IMR-90 (cell line): ENCODE measurements at regions not wholly inside any gene's neighbourhood (a gene's known extent, or its start where the extent isn't known, plus 50 kb on each side); places are given as distances from the start of the nearest gene placed in this dataset.

ENCODE experiments used
- ATAC-seq: fragments of 200-7000 bp; cut with Tn5 transposase; 2 replicates; pipeline ENCODE4 v1.9.1; 2020; ENCODE audit warnings: low read depth, mild to moderate bottlenecking, moderate library complexity
- BruUV-seq: library from RNA; stranded (reverse); fragments of 400-500 nt; replicated peaks from 2 replicates; lab custom pipeline; 2021; lab: Mats Ljungman, UMichigan
- CTCF ChIA-PET: fragments of 300-600 bp; formaldehyde crosslinking; extraction: SDS; loops from one replicate; lab custom pipeline; 2021; ENCODE audit warnings: antibody characterized with exemption; lab: Yijun Ruan, JAX
- POLR2A ChIA-PET: fragments of 300-600 bp; sonication (Branson Sonifier 250); formaldehyde crosslinking; loops from one replicate; lab custom pipeline; 2022; ENCODE audit warnings: antibody characterized with exemption; ENCODE audit not compliant: unreplicated experiment; lab: Charles Lee
- DNase-seq: peaks from one replicate; pipeline ENCODE4 v3.0.0; 2013
- H2AFZ ChIP-seq: replicated peaks from 2 replicates; pipeline ENCODE3; 2013; ENCODE audit warnings: low read length, mild to moderate bottlenecking; ENCODE audit not compliant: poor library complexity
- H2AK5ac ChIP-seq: 2 replicates; pipeline ENCODE4 v1.6.1; 2013; ENCODE audit warnings: low read depth, low read length, inconsistent platforms
- H2AK9ac ChIP-seq: replicated peaks from 2 replicates; pipeline ENCODE3; 2013; ENCODE audit warnings: mild to moderate bottlenecking, low read depth, low read length, moderate library complexity; ENCODE audit not compliant: poor library complexity
- H2BK120ac ChIP-seq: 2 replicates; pipeline ENCODE4 v1.6.1; 2013; ENCODE audit warnings: low read depth, low read length, inconsistent platforms
- H2BK15ac ChIP-seq: 3 replicates; pipeline ENCODE4 v1.6.1; 2013; ENCODE audit warnings: low read depth, low read length, inconsistent platforms
- H2BK20ac ChIP-seq: 2 replicates; pipeline ENCODE4 v1.6.1; 2013; ENCODE audit warnings: low read depth, mild to moderate bottlenecking, inconsistent platforms, low read length, moderate library complexity
- H2BK5ac ChIP-seq: 2 replicates; pipeline ENCODE4 v1.6.1; 2013; ENCODE audit warnings: mild to moderate bottlenecking, low read depth, low read length, inconsistent platforms; ENCODE audit not compliant: poor library complexity, severe bottlenecking
- H3K14ac ChIP-seq: replicated peaks from 2 replicates; pipeline ENCODE4 v1.6.1; 2013; ENCODE audit warnings: low read depth, low read length, inconsistent platforms
- H3K18ac ChIP-seq: 2 replicates; pipeline ENCODE4 v1.6.1; 2013; ENCODE audit warnings: low read depth, low read length, control low read depth
- H3K23ac ChIP-seq: 2 replicates; pipeline ENCODE4 v1.6.1; 2013; ENCODE audit warnings: low read depth, low read length, inconsistent platforms
- H3K27ac ChIP-seq: 2 replicates; pipeline ENCODE4 v1.5.1; 2013; ENCODE audit warnings: mild to moderate bottlenecking, control low read depth, low read length; ENCODE audit not compliant: insufficient read depth
- H3K27me3 ChIP-seq: 2 replicates; pipeline ENCODE4 v1.6.1; 2013; ENCODE audit warnings: low read length; ENCODE audit not compliant: control insufficient read depth, insufficient read depth
- H3K36me3 ChIP-seq: 2 replicates; pipeline ENCODE4 v1.6.1; 2013; ENCODE audit warnings: low read length, mixed read lengths; ENCODE audit not compliant: control insufficient read depth, insufficient read depth
- H3K4ac ChIP-seq: 2 replicates; pipeline ENCODE4 v1.6.1; 2013; ENCODE audit warnings: low read depth, low read length, inconsistent platforms
- H3K4me1 ChIP-seq: 2 replicates; pipeline ENCODE4 v1.6.1; 2013; ENCODE audit warnings: low read length, mixed read lengths; ENCODE audit not compliant: control insufficient read depth, insufficient read depth
- H3K4me2 ChIP-seq: 2 replicates; pipeline ENCODE4 v1.6.1; 2013; ENCODE audit warnings: low read depth, mild to moderate bottlenecking, control low read depth, low read length, moderate library complexity
- H3K4me3 ChIP-seq: 2 replicates; pipeline ENCODE4 v1.5.1; 2013; ENCODE audit warnings: low read depth, mild to moderate bottlenecking, control low read depth, low read length, moderate library complexity; ENCODE audit not compliant: insufficient read depth
- H3K56ac ChIP-seq: 2 replicates; pipeline ENCODE4 v1.6.1; 2013; ENCODE audit warnings: low read length, inconsistent platforms; ENCODE audit not compliant: insufficient read depth; ENCODE audit errors: extremely low read depth
- H3K79me1 ChIP-seq, 2 experiments: 2 replicates each; pipeline ENCODE4 v1.6.1; 2013; ENCODE audit warnings: low read length in 2 of 2, inconsistent platforms in 1 of 2, low read depth in 1 of 2
- H3K9ac ChIP-seq: 2 replicates; pipeline ENCODE4 v1.6.1; 2013; ENCODE audit warnings: low read depth, low read length, control low read depth
- H3K9me1 ChIP-seq: 2 replicates; pipeline ENCODE4 v1.6.1; 2013; ENCODE audit warnings: low read length, inconsistent platforms; ENCODE audit not compliant: insufficient read depth
- H3K9me3 ChIP-seq: 2 replicates; pipeline ENCODE4 v1.6.1; 2013; ENCODE audit warnings: low read length; ENCODE audit not compliant: control insufficient read depth, insufficient read depth
- H4K20me1 ChIP-seq: 2 replicates; pipeline ENCODE4 v1.6.1; 2013; ENCODE audit warnings: low read length, inconsistent platforms; ENCODE audit not compliant: insufficient read depth
- H4K5ac ChIP-seq: 2 replicates; pipeline ENCODE4 v1.6.1; 2013; ENCODE audit warnings: mild to moderate bottlenecking, low read depth, low read length, control low read depth
- H4K8ac ChIP-seq, 2 experiments: 2 replicates each; pipeline ENCODE4 v1.6.1; 2013; ENCODE audit warnings: low read depth in 2 of 2, low read length in 2 of 2, control low read depth in 1 of 2, inconsistent platforms in 1 of 2
- H4K91ac ChIP-seq: 2 replicates; pipeline ENCODE4 v1.6.1; 2013; ENCODE audit warnings: low read depth, low read length, inconsistent platforms; ENCODE audit not compliant: insufficient read depth
- POLR2A ChIP-seq: IDR thresholded peaks from 2 replicates; pipeline ENCODE4 v1.6.1; 2012; ENCODE audit warnings: mild to moderate bottlenecking, low read depth, low read length
- WGBS, 2 experiments: methylation state at CpG; one replicate each; pipeline versions ENCODE4 v1.1.5 to v1.1.7; 2013; ENCODE audit warnings: missing lambda C conversion rate in 2 of 2; ENCODE audit not compliant: insufficient read length in 1 of 2; ENCODE audit errors: extremely low coverage in 2 of 2; 5-methylcytosine and 5-hydroxymethylcytosine counted together
- dilution Hi-C: fragments of 300-500 bp; cut with HindIII; formaldehyde crosslinking; loops from one replicate; pipeline ENCODE4 v1.14.3; 2018; ENCODE audit warnings: low sequenced_read_pairs; ENCODE audit not compliant: unreplicated experiment
- in situ Hi-C: fragments of 300-500 bp; cut with MboI; formaldehyde crosslinking; loops from 3 replicates; pipeline ENCODE4 v1.14.3; 2019; ENCODE audit warnings: low sequenced_read_pairs, inconsistent platforms, mixed read lengths
- intact Hi-C: fragments of 100-400 bp; cut with micrococcal nuclease; formaldehyde crosslinking; loops from 2 replicates; pipeline ENCODE4 v1.10.0; 2022
- TF ChIP-seq, protein P1 (sequence below): fragments of 150-350 bp; IDR thresholded peaks from 2 replicates; pipeline ENCODE4 v1.6.1; 2017; ENCODE audit warnings: mild to moderate bottlenecking, antibody characterized with exemption, low read length, low read depth

DNA sequence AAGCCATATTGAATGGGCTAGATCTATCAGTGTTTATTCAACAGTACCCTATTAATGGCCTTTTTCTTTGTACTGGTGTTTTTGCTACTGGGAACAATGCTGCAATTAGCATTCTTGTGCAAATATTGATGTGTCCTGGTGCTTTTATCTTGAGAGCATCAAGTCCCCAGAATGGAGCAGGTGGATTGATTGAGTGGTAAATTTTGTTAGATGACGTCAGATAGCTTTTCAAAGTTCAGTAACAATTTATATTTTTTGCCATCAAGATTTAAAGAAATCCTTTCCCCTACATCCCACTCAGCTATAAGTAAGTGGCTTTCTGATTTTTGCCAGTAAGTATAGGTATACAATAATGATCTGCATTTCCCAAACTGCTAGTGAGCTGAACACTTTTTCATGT, 63.4 kb upstream of the SYPL1 start:
- no peak for DNase-seq
- Histone ChIP-seq H3K9ac (no peak overlapping the region), H3K4me1 (peaks cover 5% of the 10 kb centered on the region; the same call in 1 of the 2 replicates), H2BK120ac (no peak overlapping the region), H2AK5ac (no peak overlapping the region), H4K8ac (no peak overlapping the region), H4K91ac (no peak overlapping the region), H3K4ac (no peak overlapping the region), H3K79me1 (no peaks in the 10 kb centered on the region), H3K23ac (no peak overlapping the region), H2BK20ac (no peak overlapping the region), H3K9me1 (no peaks in the 10 kb centered on the region), H3K14ac (no peak overlapping the region), H2AK9ac (no peak overlapping the region), H3K27me3 (peaks cover 1% of the 10 kb centered on the region), H4K5ac (no peak overlapping the region), H2BK15ac (no peak overlapping the region), H3K18ac (no peak overlapping the region), H3K9me3 (no peaks in the 10 kb centered on the region), H3K56ac (no peak overlapping the region), H3K4me3 (no peak overlapping the region), H3K36me3 (no peaks in the 10 kb centered on the region), H2AFZ (no peak overlapping the region), H4K20me1 (no peaks in the 10 kb centered on the region), H3K27ac (no peak overlapping the region), H3K4me2 (no peak overlapping the region), H2BK5ac (no peak overlapping the region)
- intact Hi-C loops: loop anchor here (5.0 to 10.0 kb wide), 3 partner anchors 772 to 977 kb away; partner anchors contain the start of gene PRKAR2B
- WGBS, 2 experiments: no CpG with 5 or more reads among the region's 1 CpG
- no TSS peak for BruUV-seq
- in situ Hi-C loops: loop anchor here (5.0 to 10.0 kb wide), 4 partner anchors 287 to 969 kb away; no protein-coding TSS in a partner anchor
- no peak for ATAC-seq
- no peak for TF ChIP-seq POLR2A
- TF ChIP-seq, protein P1, sequence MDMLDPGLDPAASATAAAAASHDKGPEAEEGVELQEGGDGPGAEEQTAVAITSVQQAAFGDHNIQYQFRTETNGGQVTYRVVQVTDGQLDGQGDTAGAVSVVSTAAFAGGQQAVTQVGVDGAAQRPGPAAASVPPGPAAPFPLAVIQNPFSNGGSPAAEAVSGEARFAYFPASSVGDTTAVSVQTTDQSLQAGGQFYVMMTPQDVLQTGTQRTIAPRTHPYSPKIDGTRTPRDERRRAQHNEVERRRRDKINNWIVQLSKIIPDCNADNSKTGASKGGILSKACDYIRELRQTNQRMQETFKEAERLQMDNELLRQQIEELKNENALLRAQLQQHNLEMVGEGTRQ: no peak
- POLR2A ChIA-PET: no interaction called here
- CTCF ChIA-PET: interaction anchor here (0.9 to 2.8 kb wide), 5 partner anchors 21 to 367 kb away, joined by 3 to 34 read pairs (median 6); no protein-coding TSS in a partner anchor
- dilution Hi-C loops: no loop called here
